Esophagus squamous epithelium (tissue), 4 donors: ENCODE measurements at regions not wholly inside any gene's neighbourhood (a gene's known extent, or its start where the extent isn't known, plus 50 kb on each side); places are given as distances from the start of the nearest gene placed in this dataset.

Experiments
- CTCF ChIP-seq, 6 experiments: fragments of 450-650 bp in 4 of 6; fragments of 200-600 bp in 2 of 6; sonication (generic) in 2 of 6; IDR thresholded peaks; one replicate each; pipeline ENCODE4 v1.5.1; 2016 to 2019; ENCODE audit warnings: antibody characterized with exemption in 6 of 6, mild to moderate bottlenecking in 4 of 6, moderate library complexity in 4 of 6
- POLR2A ChIP-seq, 4 donors: fragments of 450-650 bp; IDR thresholded peaks; one replicate each; pipeline ENCODE4 v1.6.1; 2017; ENCODE audit warnings: antibody characterized with exemption in 4 of 4, mild to moderate bottlenecking in 4 of 4, moderate library complexity in 3 of 4

- TF ChIP-seq CTCF (IDR thresholded peaks at IDR 0.05) (no peak), POLR2A (IDR thresholded peaks at IDR 0.05) (no peak)
These were observed 369.7 kb upstream of the TRIB2 start for GRCh38 chr2:12347066-12347493.
